Frontal cortex (tissue), 3 donors: ENCODE measurements at regions not wholly inside any gene's neighbourhood (a gene's known extent, or its start where the extent isn't known, plus 50 kb on each side); places are given as distances from the start of the nearest gene placed in this dataset.
A peak's percentile ranks its signal among the peaks of the same experiment; 100 is the strongest.
"Not testable (repeated sequence)": the region's sequence is repeated elsewhere in the genome, so short reads cannot be mapped to it uniquely, and the experiment has no call there.

Experiments
- DNase-seq, 2 donors: peaks; one replicate each; pipeline ENCODE4 v3.0.0; 2012; ENCODE audit warnings: low spot score in 2 of 2
- FAIRE-seq: peaks from 2 replicates; lab custom pipeline; 2012; peaks lifted over from hg19 to GRCh38; lab: Jason Lieb, UNC
- donor health status: control.
- donor health status: control.
- donor health status: control.

DNA sequence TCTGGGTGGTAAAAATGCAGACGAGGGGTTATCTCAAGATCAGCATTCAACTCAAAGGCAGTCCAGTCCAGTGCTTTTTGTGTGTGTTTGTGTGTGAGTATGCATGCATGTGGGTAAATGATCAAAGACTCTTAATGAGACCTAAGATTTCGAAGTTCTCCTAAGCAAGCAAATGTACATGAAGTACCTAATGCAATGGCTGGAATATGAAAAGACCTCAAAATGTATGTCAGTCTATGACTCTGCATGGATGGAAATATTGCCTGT is 151.0 kb upstream of the L3MBTL4 start:
- DNase-seq (no peak), FAIRE-seq (no peak)

GRCh38 chr18:6566338-6566911 is 151.7 kb upstream of the L3MBTL4 start:
- no peak for FAIRE-seq
- DNase-seq, result no peak

DNA sequence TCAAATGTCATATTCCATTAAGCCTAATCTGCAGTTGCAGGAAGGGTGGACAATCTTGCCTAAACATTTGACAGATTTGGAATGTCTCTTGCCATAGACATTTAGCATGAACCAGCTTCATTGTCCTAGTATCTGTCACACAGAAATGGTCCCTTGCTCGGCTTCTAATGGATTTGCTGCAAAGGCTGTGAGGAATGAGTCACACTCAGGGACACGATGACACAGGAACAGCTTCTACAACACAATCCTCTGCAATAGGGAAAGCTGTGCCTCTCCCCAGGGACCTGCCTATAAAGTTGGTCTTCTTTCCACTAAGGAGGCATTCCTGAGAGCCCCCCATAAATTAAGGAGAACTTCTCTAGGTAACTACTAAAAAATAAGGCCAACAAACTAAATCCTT is 155.1 kb upstream of the L3MBTL4 start:
- DNase-seq (no peak), FAIRE-seq (no peak)

- FAIRE-seq (no peak), DNase-seq (no peak)
These were observed 156.0 kb upstream of the L3MBTL4 start for GRCh38 chr18:6570581-6571238.

DNA sequence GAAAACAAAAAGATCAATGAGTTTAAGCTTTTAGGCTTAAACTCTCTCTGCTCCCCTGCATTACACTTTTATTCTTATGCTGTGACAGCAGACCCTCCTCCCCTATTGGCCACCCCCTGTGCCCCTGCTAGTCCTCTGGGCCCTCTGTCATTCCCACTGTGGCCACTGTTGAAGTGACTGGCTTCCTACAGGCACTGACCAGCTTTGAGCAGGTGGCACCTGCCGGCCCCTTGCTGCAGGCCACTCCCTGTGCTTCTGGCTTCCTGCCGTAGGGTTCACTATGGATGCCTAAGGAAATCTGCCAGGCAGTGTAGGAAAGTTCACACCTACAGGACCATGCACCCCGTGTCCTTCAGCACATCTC is 156.5 kb upstream of the L3MBTL4 start:
- FAIRE-seq (no peak), DNase-seq (no peak)

DNA sequence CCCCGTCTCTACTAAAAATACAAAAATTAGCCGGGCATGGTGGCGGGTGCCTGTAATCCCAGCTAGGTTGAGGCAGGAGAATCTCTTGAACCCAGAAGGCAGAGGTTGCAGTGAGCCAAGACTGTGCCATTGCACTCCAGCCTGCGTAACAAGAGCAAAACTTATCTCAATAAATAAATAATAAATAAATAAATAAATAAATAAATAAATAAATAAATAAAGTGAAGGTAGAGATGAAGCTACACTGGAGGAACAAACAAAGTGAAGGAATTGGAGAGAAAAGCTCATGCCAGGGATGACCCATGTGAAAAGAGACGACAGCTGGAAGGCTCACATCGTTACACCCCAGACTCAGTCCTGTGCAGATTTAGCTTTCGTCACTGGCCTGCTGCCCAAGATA is 157.3 kb upstream of the ARHGAP28 start:
- DNase-seq, FAIRE-seq: not testable (repeated sequence)

GRCh38 chr18:6574631-6575030 is 154.9 kb upstream of the ARHGAP28 start:
- DNase-seq, result no peak
- FAIRE-seq, result no peak

DNA sequence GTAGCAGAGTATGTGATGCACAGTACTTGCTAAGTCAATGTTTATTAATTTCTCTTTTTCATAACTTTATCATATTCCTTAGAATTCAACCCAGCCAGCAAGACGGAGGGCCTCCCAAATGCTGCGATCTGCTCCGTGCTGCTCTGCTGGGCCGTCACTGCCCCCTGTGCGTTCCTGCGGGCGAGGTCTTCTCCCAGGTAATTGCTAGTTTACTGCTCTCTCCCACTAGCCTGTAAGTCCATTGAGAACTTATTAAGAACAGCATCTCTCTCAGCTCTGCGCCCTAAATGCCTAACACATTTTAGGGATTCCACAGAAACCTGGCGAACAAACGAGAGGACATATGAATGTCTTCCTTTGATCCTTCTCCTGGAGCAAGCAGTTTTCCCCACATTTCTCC is 153.6 kb upstream of the ARHGAP28 start:
- FAIRE-seq (no peak), DNase-seq (no peak)

- DNase-seq, result no peak
- FAIRE-seq, result no peak
These were observed 152.7 kb upstream of the ARHGAP28 start for GRCh38 chr18:6576718-6577375.

- DNase-seq (no peak), FAIRE-seq (no peak)
These were observed 150.8 kb upstream of the ARHGAP28 start for GRCh38 chr18:6578686-6579085.

GRCh38 chr18:6579486-6579885 is 150.0 kb upstream of the ARHGAP28 start:
- FAIRE-seq (no peak), DNase-seq (no peak)

GRCh38 chr18:6580401-6580800 is 149.1 kb upstream of the ARHGAP28 start:
- FAIRE-seq, result no peak
- no peak for DNase-seq

- DNase-seq, result no peak
- FAIRE-seq, result no peak
These were observed 139.6 kb upstream of the ARHGAP28 start for GRCh38 chr18:6589923-6590322.

GRCh38 chr18:6590326-6590725 is 139.2 kb upstream of the ARHGAP28 start:
- no peak for FAIRE-seq
- DNase-seq, result no peak

DNA sequence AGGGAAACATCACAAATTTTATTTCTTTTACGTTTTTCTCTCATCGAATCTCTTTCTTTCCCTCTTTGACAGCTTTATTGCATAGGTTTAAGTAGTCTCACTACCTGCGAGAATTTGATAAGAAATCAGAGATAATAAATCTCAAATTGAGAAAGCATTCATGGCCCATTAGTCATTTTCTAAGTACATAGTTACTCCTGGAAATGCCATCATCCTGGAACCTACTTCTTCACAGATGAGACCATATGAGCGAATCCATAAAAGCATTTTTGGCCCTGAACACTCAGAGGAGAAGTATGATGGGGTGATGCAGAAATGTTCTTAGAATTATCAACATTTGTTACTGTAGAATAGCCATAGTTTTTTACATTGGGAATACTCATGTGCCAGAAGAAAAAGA is 138.0 kb upstream of the ARHGAP28 start:
- DNase-seq (no peak), FAIRE-seq (no peak)

GRCh38 chr18:6592522-6592921 is 137.0 kb upstream of the ARHGAP28 start:
- FAIRE-seq (no peak), DNase-seq (no peak)

DNA sequence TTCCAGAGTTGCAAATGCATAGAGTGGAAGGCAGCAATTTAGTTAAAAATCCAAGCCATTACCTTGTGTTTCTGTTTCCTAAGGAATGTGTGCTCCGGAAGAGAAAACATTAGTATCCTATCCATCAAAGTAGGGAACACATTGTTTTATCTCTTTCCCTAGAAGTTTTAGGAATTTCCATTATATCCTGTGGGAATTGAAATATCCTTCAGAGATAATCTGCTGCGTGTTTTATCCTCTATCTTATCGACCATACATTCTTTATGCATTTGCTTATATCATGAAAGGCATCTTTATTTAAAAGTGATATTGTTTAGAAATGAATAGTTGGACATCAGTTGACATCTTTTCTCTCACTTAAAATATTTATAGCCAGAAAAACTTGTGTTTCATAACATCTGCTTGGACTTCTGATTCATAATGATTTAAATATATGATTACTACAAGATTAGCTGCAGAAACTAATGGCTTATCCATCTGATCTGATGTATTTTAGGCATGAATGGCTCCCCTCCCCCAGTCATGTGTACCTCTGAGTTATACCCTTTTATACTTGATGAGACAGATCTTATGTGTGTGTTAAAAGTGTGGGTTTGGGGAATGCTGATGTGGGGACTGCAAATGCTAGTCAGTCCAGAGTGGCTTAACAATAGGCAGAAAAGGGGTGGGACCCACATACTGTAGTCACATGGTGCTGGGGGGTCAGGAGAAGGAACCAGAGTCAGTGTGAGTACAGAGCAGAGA is 136.2 kb upstream of the ARHGAP28 start:
- no peak for DNase-seq
- no peak for FAIRE-seq

GRCh38 chr18:6595666-6596065 is 133.8 kb upstream of the ARHGAP28 start:
- DNase-seq (peak in 1 of 2 donors; percentile 4), FAIRE-seq (no peak)

- FAIRE-seq, result no peak
These were observed 130.9 kb upstream of the ARHGAP28 start for GRCh38 chr18:6598657-6599056.

GRCh38 chr18:6600667-6601167 is 128.8 kb upstream of the ARHGAP28 start:
- FAIRE-seq (no peak), DNase-seq (no peak)

More at GRCh38 chr18:6598657-6599056, 130.9 kb upstream of the ARHGAP28 start:
- DNase-seq, result no peak

DNA sequence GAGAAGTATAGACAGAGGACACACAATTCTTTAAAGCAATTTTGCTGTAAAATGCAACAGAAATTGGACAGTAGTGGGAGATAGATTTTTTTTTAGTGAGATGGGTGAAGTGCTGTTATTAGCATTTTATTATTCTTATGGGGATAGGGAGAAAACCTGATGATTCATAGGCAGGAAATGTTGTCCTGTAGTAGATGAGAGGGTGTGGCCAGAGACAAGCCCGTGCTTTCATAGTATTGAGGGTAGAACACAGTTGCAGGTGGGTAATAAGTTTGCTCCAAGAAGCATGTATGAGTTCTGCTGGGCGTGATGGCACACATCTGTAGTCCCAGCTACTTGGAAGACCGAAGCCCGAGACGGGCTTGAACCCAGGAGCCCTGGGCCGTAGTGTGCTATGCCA is 128.3 kb upstream of the ARHGAP28 start:
- DNase-seq, result no peak
- FAIRE-seq, result no peak
